Caki2 (cell line): ENCODE measurements at regions not wholly inside any gene's neighbourhood (a gene's known extent, or its start where the extent isn't known, plus 50 kb on each side); places are given as distances from the start of the nearest gene placed in this dataset.

Experiments
- DNase-seq: peaks from one replicate; pipeline ENCODE4 v3.0.0-alpha.2; 2015; ENCODE audit warnings: low read depth
- in situ Hi-C: cut with HindIII; loops from 2 replicates; pipeline ENCODE4 v1.10.0; 2016; ENCODE audit warnings: low sequenced_read_pairs, low pct_unique_long_range_greater_than_20kb, mixed read lengths

DNA sequence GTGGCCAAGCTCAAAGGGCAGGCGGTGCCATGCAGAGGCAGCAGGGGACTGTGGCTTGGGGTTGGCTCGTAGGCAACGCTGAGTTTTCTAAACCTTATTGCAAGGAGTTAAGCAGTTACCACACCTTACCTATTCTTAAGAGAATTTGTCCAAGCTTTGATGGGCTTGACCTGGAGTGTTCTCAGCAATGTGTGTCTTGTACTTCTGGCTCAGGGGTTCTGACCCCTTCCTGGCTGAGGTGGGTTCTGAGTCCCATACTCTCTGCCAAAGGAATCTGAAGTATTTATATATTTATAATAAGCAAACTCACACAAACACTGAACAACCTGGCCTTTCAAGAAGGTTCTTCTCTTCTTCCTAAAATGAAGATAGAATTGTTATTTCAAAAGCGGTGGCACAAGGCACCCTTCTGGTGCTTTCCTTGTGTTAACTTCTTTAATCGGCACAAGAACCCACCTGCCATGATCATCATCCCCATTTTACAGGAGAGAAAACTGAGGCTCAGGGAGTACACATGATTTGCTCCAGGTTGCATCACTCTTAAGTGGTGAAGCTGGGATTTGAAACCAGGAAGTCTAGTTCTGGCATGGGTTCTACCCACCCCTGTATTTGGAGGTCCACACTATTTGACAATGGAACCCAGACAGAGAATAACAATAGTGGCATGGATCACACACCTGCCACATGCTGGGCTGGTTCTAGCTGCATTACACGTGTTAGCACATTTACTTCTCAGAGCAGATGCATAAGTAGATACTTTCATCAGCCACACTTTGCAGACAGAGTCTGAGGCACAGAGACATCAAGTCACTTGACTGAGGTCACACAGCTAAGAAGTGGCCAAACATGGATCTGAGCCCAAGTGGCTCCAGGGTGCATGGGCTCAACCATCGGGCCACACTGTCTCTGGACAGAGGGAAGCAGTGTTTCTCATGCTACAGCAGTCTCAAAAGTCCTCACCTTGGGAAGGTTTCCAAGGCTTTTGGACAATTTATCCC lies 224.0 kb downstream of the AACS start:
- DNase-seq, result no peak
- in situ Hi-C loops, result no loop called here

- DNase-seq, result no peak
- in situ Hi-C loops, result no loop called here
These were observed 224.7 kb downstream of the AACS start for GRCh38 chr12:125289970-125290369.

- in situ Hi-C loops, result no loop called here
- DNase-seq, result no peak
These were observed 227.5 kb downstream of the AACS start for GRCh38 chr12:125292700-125293099.

DNA sequence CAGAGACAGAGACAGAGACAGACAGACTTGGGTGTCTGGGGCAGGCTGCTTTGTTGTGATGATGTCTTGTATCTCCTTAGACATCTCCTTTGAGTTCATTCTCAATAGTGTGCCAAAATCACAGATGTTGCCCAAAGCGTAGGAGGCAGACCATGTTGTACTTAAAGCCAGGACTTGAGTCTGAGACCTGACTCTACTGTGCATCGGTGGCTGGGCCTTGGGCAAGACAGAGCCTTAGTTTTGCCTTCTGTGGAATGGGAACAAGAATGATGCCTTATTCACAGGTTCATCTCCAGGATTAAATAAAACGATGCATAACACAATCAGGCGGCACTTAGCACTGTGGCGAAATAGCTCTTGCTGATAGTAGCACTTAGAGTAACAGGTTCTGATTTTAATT lies 230.3 kb downstream of the AACS start:
- no peak for DNase-seq
- in situ Hi-C loops, result no loop called here

GRCh38 chr12:125296701-125297100 lies 231.5 kb downstream of the AACS start:
- in situ Hi-C loops, result no loop called here
- DNase-seq, result no peak

DNA sequence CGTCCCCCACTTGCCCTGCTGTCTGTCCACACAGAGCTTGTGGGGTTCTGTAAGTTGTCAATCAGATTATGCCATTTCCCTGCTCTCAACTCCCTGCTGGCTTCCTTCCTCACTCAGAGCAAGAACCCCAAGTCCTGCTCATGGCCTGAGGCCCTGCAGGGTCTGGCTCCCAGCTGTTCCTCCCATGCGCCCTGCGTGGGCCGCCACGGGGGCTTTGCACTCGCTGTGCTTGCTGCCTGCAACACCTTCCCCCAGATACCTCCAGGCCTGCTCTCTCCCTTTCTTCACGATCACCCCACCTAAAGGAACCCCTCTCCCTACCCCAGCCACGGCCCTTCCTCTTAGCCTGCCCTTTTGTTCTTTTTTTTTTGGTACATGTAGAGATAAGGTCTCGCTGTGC lies 234.6 kb downstream of the AACS start:
- no peak for DNase-seq
- in situ Hi-C loops, result no loop called here

GRCh38 chr12:125300249-125300648 lies 235.0 kb downstream of the AACS start:
- DNase-seq, result no peak
- in situ Hi-C loops, result no loop called here

- in situ Hi-C loops, result no loop called here
- no peak for DNase-seq
These were observed 238.1 kb downstream of the AACS start for GRCh38 chr12:125303337-125303736.

- in situ Hi-C loops, result no loop called here
- no peak for DNase-seq
These were observed 238.8 kb downstream of the AACS start for GRCh38 chr12:125304029-125304428.

- no peak for DNase-seq
- in situ Hi-C loops, result no loop called here
These were observed 240.0 kb downstream of the AACS start for GRCh38 chr12:125305231-125305630.

GRCh38 chr12:125310461-125310860 lies 245.2 kb downstream of the AACS start:
- in situ Hi-C loops, result no loop called here
- DNase-seq, result no peak

DNA sequence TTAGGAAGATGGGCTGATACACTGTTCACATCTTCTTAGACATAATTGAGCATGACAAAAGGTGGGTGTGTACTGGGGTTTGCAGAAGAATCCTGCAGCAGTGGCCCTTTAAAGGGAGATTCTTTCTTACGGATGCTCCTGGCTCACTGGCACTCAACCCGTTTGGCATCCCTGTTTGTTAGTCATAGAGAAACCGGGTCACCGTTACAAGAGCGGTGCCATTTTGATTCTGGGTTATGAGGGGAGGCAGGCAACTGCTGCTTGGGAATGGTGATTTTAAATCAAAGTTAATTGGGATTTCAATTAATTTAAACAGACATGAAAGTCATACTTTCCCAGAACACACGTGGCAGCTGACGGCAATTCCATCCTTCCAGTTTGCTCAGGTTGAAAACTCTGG lies 245.8 kb downstream of the AACS start:
- DNase-seq, result no peak
- in situ Hi-C loops, result no loop called here

- no peak for DNase-seq
- in situ Hi-C loops, result no loop called here
These were observed 247.2 kb downstream of the AACS start for GRCh38 chr12:125312471-125312870.

GRCh38 chr12:125314051-125314755 lies 249.0 kb downstream of the AACS start:
- no peak for DNase-seq
- in situ Hi-C loops, result no loop called here

DNA sequence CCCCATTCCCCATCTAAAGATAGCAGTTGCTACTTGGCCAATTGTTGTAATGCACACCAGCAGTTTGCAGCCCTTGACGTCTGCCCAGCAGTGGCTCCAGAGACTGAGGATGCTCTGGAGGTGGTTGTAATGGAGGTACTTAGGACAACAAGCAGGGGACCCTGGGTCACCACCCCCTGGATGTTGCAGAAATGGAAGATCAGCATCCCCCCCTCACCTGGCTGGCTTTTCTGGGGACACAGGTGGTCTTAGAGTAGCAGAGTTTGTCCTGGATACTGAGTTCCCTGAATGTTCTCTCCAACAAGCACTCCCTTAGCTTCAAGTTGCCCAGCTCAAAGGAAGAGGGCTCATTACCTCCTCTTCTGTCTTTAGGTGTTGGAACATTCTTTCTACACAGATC lies 250.5 kb downstream of the AACS start:
- DNase-seq, result no peak
- in situ Hi-C loops, result no loop called here

DNA sequence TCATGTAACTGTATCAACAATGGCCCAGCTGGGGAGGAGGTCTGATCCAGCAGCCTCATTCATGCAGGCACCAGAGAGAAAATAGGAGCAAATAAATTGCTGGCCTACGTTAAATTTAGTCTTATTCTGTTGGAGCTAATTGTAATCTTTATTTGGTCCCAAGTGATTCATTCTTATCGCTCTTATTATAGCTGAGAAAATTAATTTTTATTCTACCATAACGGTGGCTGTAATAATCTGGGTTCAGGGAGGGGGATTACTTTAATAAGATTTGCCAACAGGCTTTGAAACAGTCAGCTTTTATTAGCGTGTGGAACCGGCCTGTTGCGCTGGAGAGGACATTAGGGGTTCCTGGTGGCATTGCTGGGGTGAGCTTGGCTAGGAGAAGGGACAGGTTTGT lies 254.9 kb downstream of the AACS start:
- no peak for DNase-seq
- in situ Hi-C loops, result no loop called here

GRCh38 chr12:125324861-125325490 lies 259.7 kb downstream of the AACS start:
- in situ Hi-C loops, result no loop called here

DNA sequence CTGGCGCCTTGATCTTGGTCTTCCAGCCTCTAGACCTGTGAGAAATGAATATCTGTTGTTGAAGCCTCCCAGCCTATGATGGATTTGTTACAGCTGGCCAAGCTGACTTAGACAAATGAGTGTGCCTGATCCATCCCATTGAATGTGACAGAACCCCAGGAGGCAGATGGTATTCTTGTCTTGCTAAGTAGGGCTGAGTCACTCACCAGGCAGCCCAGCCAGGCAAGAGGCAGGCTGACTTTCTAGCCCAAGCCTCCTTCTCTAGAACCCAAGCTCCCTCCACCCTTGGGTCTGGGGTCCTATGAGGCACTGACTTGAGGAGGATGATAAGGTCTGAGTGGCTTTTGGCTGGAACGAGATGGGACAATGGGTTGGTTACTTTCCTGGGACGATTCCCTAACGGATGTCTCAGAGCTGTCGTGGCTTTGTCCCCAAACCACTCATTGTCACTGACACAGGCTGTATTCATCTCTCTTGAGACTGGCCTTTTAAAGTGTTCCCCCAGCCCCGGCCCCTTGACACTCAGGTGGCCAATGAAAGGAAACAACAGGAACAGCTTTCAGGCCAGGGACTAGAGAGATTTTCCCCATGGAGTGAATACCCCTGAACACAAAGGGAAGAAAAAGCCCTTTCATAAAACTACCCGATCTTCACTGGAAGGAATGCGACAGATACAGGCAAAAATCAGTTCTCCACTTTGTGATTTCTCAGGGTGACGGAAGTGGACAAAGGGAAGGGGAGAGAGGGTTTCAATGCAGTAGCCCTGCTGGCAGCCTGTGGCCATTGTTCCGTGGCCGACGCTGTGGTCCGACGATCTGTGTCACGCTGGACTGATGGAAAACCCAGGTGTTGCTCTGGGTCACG lies 264.2 kb downstream of the AACS start:
- in situ Hi-C loops, result no loop called here
- no peak for DNase-seq

More at GRCh38 chr12:125324861-125325490, 259.7 kb downstream of the AACS start:
- no peak for DNase-seq
